ENCODE measurements at regions not wholly inside any gene's neighbourhood (a gene's known extent, or its start where the extent isn't known, plus 50 kb on each side); places are given as distances from the start of the nearest gene placed in this dataset.

DNA sequence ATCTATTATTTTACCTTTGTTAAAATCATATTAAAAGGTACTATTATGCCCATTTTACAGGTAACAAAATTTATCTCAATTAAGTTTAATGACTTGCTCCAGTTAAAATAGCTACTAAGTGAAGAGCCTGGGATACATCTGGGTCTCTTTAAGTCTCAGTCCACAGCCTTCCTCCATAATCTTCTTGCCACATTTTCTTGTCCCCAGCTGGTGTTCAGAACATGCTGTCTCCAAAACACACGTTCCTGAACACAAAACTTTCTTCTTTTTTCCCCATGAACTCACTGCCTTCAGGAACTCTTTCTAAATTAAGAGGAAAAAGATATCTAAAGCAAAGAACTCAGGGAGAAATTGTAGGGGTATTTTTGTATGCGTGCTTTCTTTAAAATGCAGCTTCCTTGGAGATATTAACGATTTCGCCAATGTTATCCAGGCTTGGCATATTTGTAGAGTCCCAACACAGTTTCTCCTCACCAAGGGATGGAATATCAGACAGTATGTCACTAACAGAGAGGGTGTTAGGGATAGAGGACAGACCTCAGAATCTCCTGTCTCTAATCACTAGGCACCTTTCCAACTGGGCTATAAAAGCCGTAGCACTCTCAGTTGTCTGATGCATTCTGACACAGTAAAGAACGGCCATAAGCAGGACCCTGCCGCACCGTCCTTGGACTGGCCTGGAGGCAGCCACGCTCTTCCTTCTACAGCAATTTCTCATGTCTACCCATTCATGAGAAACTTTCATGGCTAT is 232.8 kb upstream of the BLID start:
- DNase-seq (ENCODE audit: low read depth, low spot score), result no peak

DNA sequence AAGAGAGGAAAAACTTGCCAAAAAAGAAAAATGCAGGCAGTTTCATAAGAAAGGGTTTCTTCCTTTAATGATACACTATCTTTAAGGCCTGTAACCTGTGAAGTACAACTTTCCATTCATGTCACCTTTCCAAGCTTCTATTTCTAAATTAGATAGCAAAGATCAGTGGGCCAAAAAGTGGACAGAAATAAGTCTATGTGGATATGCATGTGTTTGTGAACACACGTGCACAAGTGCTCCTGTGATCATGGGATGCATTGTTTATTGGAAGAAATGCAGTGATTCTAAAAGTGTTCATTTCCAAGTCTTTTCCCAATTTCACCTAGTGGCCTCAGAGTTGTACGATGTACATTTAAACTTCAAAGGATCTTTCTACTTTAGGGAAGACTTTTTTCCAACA is 230.0 kb upstream of the BLID start:
- DNase-seq (ENCODE audit: low read depth, low spot score), result no peak

DNA sequence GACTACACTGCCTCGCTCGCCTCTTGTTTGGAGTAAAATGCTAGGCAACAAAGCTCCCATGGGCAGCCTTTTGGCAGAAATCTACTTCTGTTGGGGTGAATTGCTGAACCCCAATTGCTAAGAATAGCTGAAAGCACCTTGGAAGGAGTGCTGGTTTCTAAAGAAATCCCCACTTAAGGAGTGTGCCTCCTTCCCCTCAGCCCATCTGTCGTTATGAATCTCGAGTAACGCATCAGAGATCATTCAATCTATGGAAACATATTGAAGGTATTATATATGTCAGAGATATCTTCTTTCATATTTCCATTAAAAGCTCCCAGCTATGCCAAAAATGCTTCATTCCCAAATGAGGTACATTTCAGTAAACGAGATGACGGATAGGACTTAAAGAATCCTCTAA is 229.6 kb upstream of the BLID start:
- no peak for DNase-seq (ENCODE audit: low read depth, low spot score)

DNA sequence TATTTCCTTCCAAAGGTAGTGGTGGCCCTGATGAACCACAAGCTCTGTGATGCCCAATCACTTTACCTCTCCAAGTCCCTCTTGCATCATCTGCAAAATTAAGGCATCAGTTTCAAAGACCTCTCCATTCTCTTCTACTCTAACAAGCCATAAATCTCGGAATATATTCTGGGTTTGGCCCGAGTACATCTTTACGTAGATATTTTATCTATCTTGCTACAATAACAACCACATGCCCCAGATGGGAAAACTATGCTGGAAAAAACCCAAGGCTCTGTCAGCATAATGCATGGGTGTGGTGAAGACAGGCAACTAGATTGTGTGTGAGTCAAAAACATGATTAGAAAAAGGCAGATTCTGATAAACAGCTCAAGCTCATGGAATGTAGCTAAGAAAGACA is 228.2 kb upstream of the BLID start:
- DNase-seq (ENCODE audit: low read depth, low spot score), result no peak

DNA sequence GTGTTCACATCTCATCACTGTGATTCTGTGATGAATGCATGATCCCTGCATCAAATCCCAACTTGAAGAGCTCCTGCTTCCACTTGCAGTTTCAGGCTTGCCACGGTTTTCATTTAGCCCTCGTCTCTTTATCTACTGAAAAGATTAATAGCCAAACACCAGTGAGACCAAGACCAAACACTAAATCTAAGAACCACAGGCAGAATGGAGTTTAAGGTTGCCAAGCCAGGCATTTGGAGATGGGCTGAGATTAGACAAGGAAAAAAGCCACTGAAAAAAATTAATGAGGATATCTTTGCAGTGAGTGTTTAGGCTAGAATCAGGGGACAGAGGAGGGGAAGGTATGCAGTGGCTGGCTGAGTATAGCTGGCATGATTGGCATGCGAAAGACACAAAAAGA is 227.2 kb upstream of the BLID start:
- DNase-seq (ENCODE audit: low read depth, low spot score), result no peak

DNA sequence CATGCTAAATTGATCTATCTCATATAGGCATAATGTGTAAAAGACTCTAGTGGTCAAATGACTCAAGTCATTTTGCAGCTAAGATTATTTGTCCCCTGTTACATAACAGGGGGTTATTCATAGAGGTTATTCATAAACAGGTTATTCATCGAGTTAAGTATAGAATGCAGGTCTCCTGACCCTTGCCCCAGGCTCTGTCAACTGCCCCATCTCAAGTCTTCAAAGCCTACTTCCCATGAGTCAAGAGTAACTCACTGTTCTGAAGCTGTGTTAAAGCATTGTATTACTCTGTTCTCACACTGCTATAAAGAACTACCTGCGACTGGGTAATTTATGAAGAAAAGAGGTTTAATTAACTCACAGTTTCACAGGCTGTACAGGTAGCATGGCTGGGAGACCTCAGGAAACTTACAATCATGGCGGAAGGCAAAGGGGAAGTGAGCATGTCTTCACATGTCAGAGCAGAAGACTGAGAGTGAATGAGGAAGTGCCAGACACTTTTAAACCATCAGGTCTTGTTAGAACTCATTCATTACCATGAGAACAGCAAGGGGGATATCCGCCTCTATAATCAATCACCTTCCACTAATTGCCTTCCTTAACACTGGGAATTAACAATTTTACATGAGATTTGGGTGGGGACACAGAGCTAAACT is 226.2 kb upstream of the BLID start:
- no peak for DNase-seq (ENCODE audit: low read depth, low spot score)

DNA sequence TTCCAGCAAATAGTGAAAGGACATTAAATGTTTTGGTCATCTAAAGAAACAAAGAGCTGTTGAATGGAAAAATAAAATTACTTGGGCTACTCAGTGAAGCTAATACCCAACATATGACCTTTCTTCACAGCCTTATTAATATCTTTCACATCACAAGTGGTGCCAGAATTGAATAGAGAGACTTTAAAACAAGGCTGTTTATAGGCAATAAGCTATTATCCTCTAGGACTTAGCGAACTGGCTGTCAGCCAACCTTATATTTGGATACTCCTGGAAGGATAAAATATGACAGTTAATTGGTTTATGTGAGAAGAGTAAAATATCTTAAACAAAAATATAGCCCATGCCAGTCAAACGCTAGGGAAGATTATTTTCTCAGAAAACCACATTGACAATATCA is 225.5 kb upstream of the BLID start:
- no peak for DNase-seq (ENCODE audit: low read depth, low spot score)

DNA sequence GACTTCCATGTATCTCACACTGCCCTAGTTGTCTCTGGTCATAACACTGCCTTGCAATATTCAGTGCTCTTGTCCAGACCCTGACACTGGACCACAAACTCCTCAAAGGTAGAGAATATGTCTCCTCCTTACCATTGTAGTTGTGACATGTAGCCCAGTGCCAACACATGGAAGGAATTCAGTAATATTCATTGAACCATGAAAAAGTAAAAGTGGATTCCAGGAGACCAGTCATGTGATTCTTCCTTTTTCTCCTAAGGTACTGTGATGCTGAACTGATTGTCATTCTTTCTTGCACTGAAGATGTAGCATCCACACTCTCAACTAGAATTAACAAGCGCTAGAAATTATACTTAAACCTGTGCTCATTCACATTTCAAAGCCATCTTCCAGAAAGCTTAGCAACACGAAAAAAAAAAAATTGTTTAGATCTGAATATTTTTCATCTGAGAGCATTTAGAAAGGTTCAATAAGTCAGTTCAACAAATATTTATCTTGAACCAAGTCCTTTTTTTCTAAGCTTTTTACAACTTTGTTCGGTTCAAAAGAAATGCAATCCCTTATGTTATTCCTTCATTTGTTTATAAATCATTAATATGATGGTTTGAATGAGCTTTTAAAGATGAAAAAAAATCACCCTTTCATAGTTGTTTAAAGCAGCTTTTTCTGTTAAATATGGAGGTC is 224.7 kb upstream of the BLID start:
- DNase-seq (ENCODE audit: low read depth, low spot score), result no peak

DNA sequence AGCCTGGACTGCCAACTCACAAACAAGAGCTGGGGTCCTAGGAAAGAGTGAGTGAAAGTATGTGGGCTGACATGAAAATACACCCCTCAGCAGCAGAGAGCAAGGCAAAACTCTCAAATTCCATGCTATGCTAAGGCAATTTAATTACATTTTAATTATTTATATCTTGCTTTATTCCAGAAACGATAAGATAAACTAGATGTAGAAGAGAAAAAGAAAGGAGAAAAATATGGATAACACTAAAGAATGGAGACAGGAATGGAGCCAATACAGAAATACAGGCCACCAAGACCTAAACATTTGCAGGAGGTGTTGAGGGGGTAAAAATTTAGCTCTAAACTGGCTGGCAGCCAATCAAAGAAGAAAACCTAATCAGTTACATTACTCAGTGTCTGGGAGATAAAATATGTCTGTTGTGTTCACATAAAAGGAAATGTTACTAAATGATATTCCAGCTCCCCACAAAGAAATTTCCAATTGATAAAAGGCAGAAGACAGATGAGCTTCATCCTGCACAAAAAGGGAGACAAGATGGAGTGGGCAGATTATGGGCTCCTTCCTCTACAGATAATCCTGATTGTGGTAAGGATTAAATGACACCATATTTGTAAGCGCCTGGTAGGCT is 223.5 kb upstream of the BLID start:
- DNase-seq (ENCODE audit: low read depth, low spot score), result no peak

DNA sequence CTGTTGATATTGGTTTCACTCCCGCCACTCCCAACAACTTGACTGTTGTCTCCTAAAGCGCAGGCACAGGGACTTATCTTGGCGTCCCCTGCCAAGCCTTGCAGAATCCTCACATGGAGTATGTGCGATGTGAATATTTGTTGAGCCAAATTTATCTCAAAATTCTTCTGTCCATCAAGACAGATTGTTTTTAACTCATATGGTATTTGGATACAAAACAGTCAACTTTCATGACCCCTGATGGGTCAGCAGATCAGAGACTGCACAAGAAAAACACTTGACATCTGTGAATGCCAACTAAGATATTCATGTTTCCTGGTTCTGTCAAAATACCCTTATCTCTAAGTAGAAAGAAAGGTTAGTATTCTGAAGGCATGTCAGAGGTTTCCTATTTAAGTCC is 221.7 kb upstream of the BLID start:
- DNase-seq (ENCODE audit: low read depth, low spot score), result no peak

DNA sequence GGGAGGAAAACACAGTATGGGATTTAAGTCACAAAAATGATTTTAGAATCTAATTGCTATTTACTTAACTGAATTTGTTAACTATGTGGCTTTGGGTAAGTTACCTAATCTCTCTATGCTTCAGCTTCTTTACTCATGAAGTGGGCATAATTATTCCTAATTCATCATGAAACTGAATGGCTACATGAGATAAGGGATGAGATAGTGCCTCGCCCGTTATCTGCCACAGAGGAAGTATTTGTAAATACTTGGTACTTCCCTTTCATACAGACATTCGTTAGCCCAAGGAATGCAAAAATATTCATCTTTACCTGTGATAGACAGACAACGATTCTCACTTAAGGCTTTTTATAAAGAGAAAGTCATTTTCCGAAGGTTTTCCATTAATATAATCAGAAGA is 221.2 kb upstream of the BLID start:
- DNase-seq (ENCODE audit: low read depth, low spot score), result no peak

DNA sequence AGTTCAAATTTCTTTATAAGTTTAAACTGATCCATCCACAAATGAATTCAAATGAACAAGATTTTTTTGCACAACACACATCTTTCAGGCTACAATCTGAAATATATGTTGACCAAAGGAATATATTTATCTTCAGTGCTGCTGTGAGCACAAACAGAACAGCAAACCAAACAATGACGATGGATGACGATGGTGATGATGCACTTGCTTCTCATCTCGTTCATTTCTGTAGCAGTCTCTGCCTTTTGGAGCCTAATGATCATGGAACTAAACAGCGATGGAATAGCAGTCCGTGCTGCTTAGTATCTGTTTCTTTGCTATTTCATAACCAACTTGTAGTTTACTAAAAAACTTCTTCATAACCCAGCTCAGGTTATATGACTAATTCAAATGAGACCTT is 220.7 kb upstream of the BLID start:
- no peak for DNase-seq (ENCODE audit: low read depth, low spot score)

DNA sequence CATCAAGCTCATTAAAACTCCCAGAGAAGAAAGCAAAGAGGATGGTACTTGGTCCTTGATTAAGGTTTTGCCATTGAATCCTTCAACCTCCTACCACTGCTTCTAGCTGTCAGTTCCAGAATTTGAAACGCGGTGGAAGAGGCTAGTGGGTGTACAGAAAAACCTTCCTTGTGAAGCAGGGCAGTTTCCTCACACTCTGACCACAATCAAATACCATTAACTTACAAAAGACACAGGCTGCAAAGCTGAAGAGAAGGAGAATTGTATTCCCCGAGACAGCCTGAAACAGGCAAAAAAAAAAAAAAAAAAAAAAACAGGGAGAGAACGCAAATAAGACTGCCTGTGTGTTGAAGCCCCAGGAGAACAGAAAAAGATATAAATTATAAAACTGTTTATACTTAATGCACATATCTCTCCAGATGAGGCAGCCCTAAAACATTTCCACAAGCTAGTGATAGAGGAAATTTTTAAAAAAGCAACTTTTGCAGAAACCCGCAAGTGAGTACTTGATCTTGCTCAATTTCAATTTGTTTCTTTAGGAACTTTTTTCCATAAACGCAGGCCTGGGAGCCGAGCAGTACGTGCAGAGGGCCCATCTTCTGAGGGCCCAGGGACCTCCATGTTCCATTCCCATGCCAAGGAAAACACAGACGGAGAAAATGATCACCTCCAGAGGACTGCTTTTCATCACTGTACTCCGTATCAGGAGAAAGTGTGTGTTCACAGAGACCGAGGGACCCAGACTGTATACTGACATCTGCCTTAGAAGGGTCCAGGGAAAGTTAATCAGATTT is 218.7 kb upstream of the BLID start:
- no peak for DNase-seq (ENCODE audit: low read depth, low spot score)

DNA sequence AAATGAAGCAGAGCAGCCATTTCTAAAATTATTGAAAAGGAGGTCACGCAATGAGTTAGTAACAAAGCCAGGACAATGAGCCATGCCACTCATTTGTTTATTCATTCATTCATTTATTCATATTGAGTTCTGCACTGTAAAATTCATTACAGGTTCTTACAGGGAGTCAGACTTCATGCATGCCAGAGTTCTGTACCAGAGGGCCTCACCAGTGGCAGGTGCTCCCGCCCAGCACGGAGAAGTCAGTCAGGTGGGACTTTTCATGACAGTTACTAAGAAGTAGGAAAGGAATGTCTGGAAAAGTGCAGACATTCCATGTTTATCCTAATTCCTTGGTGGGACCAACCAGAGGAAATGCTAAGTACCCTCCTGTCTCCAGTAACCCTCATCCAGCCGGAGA is 217.5 kb upstream of the BLID start:
- DNase-seq (ENCODE audit: low read depth, low spot score), result no peak

DNA sequence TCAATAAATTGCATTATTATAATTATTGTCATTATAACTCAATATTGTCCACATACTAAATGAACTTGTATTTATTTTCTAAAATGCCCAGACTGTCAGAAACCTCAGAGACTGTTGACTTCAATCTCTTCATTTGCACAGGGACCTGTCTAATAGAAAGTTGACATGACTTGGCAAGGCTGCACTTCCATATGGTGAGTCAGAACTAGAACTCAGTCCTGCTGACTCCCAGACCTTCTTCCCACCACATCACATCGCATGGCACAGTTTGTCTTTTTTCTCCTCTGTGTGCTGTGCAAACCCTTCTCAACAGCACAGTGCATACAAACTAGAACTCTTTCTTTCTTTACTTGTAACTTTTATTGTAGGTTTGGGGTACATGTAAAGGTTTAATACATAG is 215.1 kb upstream of the BLID start:
- no peak for DNase-seq (ENCODE audit: low read depth, low spot score)

DNA sequence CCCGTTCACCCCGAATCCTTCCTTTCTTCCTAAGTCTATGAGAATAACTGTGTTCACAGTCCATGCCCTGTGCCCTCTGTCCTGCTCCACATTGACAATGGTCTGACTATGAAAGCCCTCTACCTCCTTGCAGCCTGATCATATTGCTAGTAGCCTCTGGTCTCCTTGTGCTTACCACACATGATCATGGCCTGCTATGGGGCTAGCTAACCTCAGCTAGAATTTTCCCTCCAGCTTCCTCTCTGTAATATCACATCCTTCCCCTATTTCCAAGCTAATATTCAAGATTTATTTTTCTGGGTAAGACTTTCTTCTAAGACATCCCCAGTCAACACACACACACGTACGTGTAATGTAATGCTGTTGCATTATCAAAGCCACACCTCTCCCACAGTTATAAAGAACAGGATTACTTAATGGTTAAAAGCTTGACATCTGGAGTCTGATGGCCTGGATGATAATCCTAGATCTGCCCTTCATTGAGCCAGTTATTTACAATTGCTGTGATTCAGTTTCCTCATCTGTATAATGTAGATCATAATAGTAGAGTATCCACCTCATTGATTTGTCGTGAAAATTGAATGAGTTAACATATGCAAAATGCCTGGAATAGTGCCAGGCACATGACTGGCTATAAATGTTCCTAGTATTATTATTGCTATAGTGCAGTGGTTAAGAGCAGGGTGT is 214.4 kb upstream of the BLID start:
- no peak for DNase-seq (ENCODE audit: low read depth, low spot score)

DNA sequence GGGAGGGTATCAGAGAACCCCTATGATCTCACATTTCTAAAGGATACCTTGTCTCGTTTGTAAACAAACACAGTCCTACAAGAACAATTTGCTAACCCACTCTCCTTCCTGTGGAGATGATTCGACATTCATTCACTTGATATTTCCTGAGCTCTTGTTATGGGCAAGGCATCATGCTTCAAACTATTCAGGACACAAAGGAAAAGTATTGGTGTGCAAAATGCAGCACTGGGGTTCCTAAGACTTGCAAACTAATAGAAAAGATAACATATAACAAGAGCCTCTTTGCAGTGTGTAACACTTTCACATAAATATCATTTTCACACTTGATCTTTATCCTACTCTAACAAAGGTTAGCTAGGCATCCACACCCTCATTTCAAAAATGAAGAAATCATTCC is 211.5 kb upstream of the BLID start:
- DNase-seq (ENCODE audit: low read depth, low spot score), result no peak

DNA sequence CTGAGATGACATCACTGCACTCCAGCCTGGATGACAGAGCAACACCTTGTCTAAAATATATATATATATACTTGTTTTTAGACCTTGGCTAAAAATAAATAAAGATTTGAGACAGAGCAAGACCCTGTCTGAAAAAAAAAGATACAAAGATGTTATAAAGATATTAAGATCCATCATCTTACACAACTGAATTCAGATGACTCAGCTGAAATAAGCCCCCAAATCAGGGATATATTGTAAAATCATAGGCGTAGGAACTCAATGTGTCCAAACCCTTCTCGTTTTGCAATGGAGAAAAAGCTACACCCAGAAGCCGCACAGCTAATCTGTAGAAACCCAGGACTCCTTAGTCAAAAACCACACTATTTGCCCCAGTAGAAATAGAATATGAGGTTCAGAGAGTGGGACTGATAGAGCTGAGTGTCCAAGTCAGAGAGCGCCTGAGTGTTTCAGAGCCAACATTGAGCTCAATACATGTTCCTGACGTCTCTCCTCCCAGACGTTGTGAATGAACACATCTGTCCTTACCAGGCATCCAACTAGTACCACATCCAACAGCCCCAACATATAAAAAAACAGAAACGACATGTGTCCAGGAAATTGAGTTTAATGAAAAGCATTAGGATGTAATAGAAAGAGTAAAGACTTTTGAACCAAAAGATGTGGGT is 207.9 kb upstream of the BLID start:
- DNase-seq (ENCODE audit: low read depth, low spot score), result no peak

DNA sequence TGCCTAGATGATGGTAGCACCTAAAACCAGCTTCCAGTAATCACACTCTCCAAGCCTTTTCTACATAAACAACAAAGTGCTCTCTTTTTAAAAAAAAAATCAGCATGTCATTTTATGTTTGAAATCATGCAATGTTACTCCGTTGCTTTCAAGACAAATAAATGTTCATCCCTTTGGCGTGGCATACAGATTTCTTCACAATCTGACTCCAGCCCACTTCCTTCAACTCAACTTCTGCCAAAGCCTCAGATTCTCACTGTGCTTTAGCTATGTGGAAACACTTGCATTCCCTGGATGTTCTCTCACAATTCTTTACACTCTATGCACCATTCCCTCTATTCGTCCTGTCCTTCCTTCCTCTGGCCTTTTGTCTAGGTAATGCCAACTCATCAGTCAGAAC is 206.3 kb upstream of the BLID start:
- DNase-seq (ENCODE audit: low read depth, low spot score), result no peak

DNA sequence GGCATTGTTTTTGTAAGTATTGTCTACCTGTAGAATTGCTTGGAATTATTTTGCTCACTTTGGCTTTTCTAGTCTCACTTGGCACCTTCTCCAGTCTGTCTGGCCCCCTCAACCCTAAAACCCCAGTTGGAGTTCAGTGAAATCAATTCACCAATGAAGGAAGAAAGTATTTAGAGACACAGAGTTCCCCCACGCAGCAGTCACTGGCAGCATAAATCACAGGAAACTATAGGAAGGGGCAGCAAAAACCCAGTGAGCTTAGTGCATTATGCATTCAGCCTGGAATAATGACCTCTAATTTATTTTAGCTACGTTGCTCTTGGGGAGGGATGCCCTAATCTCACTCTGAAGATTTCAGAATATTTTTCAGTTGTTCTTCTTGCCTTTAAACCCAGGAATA is 204.7 kb upstream of the BLID start:
- DNase-seq (ENCODE audit: low read depth, low spot score), result no peak

Measured in brain pericyte (primary cell).